Activated naive CD4-positive, alpha-beta T cell treated with anti-CD3 and anti-CD28 coated beads, Interleukin-2, amount 50 U/mL, for 24 hours (primary cell): ENCODE measurements at regions not wholly inside any gene's neighbourhood (a gene's known extent, or its start where the extent isn't known, plus 50 kb on each side); places are given as distances from the start of the nearest gene placed in this dataset.

Source experiments
- H3K27ac Mint-ChIP-seq: one replicate; pipeline ENCODE4 v1.8.0; 2021; ENCODE audit warnings: mild to moderate bottlenecking, mixed read lengths
- H3K27me3 Mint-ChIP-seq: one replicate; pipeline ENCODE4 v1.8.0; 2021; ENCODE audit warnings: mixed read lengths
- H3K36me3 Mint-ChIP-seq: one replicate; pipeline ENCODE4 v1.8.0; 2021; ENCODE audit warnings: mixed read lengths
- H3K4me1 Mint-ChIP-seq: one replicate; pipeline ENCODE4 v1.8.0; 2021; ENCODE audit warnings: mixed read lengths
- H3K4me3 Mint-ChIP-seq: one replicate; pipeline ENCODE4 v1.8.0; 2021; ENCODE audit warnings: mild to moderate bottlenecking, mixed read lengths
- H3K9me3 Mint-ChIP-seq: one replicate; pipeline ENCODE4 v1.8.0; 2021; ENCODE audit warnings: mixed read lengths

GRCh38 chr10:90342480-90342879 lies 515.4 kb downstream of the HTR7 start:
- peaks cover 10% of the 10 kb centered on the region for H3K9me3 Mint-ChIP-seq
- H3K27ac Mint-ChIP-seq = no peak overlapping the region
- H3K36me3 Mint-ChIP-seq = no peaks in the 10 kb centered on the region
- peaks cover 3% of the 10 kb centered on the region for H3K27me3 Mint-ChIP-seq
- no peak overlapping the region for H3K4me3 Mint-ChIP-seq
- no peaks in the 10 kb centered on the region for H3K4me1 Mint-ChIP-seq

GRCh38 chr10:90344226-90344625 lies 513.6 kb downstream of the HTR7 start:
- peaks cover 3% of the 10 kb centered on the region for H3K27me3 Mint-ChIP-seq
- H3K9me3 Mint-ChIP-seq = peaks cover 10% of the 10 kb centered on the region
- H3K36me3 Mint-ChIP-seq = no peaks in the 10 kb centered on the region
- no peak overlapping the region for H3K4me3 Mint-ChIP-seq
- no peaks in the 10 kb centered on the region for H3K4me1 Mint-ChIP-seq
- H3K27ac Mint-ChIP-seq = no peak overlapping the region

- Mint-ChIP-seq H3K4me3 (no peak overlapping the region), H3K27me3 (peaks cover 3% of the 10 kb centered on the region), H3K27ac (no peak overlapping the region), H3K4me1 (no peaks in the 10 kb centered on the region), H3K9me3 (peaks cover 10% of the 10 kb centered on the region), H3K36me3 (no peaks in the 10 kb centered on the region)
Observed at GRCh38 chr10:90347239-90347638, 510.6 kb downstream of the HTR7 start.

GRCh38 chr10:90350122-90350521 lies 507.7 kb downstream of the HTR7 start:
- Mint-ChIP-seq H3K27ac (no peak overlapping the region), H3K4me1 (no peaks in the 10 kb centered on the region), H3K9me3 (peaks cover 5% of the 10 kb centered on the region)

GRCh38 chr10:90352288-90352687 lies 505.6 kb downstream of the HTR7 start:
- Mint-ChIP-seq H3K4me3 (no peak overlapping the region), H3K27me3 (no peaks in the 10 kb centered on the region), H3K36me3 (no peaks in the 10 kb centered on the region), H3K9me3 (no peaks in the 10 kb centered on the region), H3K4me1 (no peaks in the 10 kb centered on the region), H3K27ac (no peak overlapping the region)

More at GRCh38 chr10:90350122-90350521, 507.7 kb downstream of the HTR7 start:
- H3K36me3 Mint-ChIP-seq = no peaks in the 10 kb centered on the region
- no peak overlapping the region for H3K4me3 Mint-ChIP-seq
- H3K27me3 Mint-ChIP-seq = peaks cover 3% of the 10 kb centered on the region

GRCh38 chr10:90354914-90355313 lies 502.9 kb downstream of the HTR7 start:
- Mint-ChIP-seq H3K9me3 (no peaks in the 10 kb centered on the region), H3K27ac (no peak overlapping the region), H3K4me3 (no peak overlapping the region), H3K27me3 (no peaks in the 10 kb centered on the region), H3K4me1 (no peaks in the 10 kb centered on the region), H3K36me3 (no peaks in the 10 kb centered on the region)

GRCh38 chr10:90363799-90364483 lies 493.9 kb downstream of the HTR7 start:
- Mint-ChIP-seq H3K36me3 (no peaks in the 10 kb centered on the region), H3K4me1 (no peaks in the 10 kb centered on the region), H3K27ac (no peak overlapping the region), H3K9me3 (no peaks in the 10 kb centered on the region), H3K4me3 (no peak overlapping the region), H3K27me3 (no peaks in the 10 kb centered on the region)

GRCh38 chr10:90372451-90372850 lies 485.4 kb downstream of the HTR7 start:
- H3K27ac Mint-ChIP-seq = no peak overlapping the region

GRCh38 chr10:90373911-90374310 lies 483.9 kb downstream of the HTR7 start:
- H3K36me3 Mint-ChIP-seq = no peaks in the 10 kb centered on the region
- H3K4me3 Mint-ChIP-seq = no peak overlapping the region
- no peaks in the 10 kb centered on the region for H3K9me3 Mint-ChIP-seq
- no peak overlapping the region for H3K27ac Mint-ChIP-seq
- H3K27me3 Mint-ChIP-seq = no peaks in the 10 kb centered on the region
- no peaks in the 10 kb centered on the region for H3K4me1 Mint-ChIP-seq

More at GRCh38 chr10:90372451-90372850, 485.4 kb downstream of the HTR7 start:
- H3K4me1 Mint-ChIP-seq = no peaks in the 10 kb centered on the region
- H3K9me3 Mint-ChIP-seq = no peaks in the 10 kb centered on the region
- H3K27me3 Mint-ChIP-seq = no peaks in the 10 kb centered on the region
- H3K4me3 Mint-ChIP-seq = no peak overlapping the region
- no peaks in the 10 kb centered on the region for H3K36me3 Mint-ChIP-seq

GRCh38 chr10:90378524-90379076 lies 479.2 kb downstream of the HTR7 start:
- H3K4me3 Mint-ChIP-seq = no peak overlapping the region
- H3K4me1 Mint-ChIP-seq = no peaks in the 10 kb centered on the region
- H3K27me3 Mint-ChIP-seq = no peaks in the 10 kb centered on the region
- H3K27ac Mint-ChIP-seq = no peak overlapping the region
- H3K9me3 Mint-ChIP-seq = no peaks in the 10 kb centered on the region
- H3K36me3 Mint-ChIP-seq = no peaks in the 10 kb centered on the region

GRCh38 chr10:90381468-90381867 lies 476.4 kb downstream of the HTR7 start:
- Mint-ChIP-seq H3K27ac (no peak overlapping the region), H3K27me3 (no peaks in the 10 kb centered on the region), H3K4me1 (no peaks in the 10 kb centered on the region), H3K9me3 (no peaks in the 10 kb centered on the region), H3K4me3 (no peak overlapping the region), H3K36me3 (no peaks in the 10 kb centered on the region)

GRCh38 chr10:90389876-90390275 lies 468.0 kb downstream of the HTR7 start:
- Mint-ChIP-seq H3K36me3 (no peaks in the 10 kb centered on the region), H3K9me3 (no peaks in the 10 kb centered on the region), H3K27ac (no peak overlapping the region), H3K27me3 (no peaks in the 10 kb centered on the region), H3K4me3 (no peak overlapping the region), H3K4me1 (no peaks in the 10 kb centered on the region)

GRCh38 chr10:90394311-90394710 lies 463.5 kb downstream of the HTR7 start:
- H3K4me1 Mint-ChIP-seq = no peaks in the 10 kb centered on the region
- H3K9me3 Mint-ChIP-seq = no peaks in the 10 kb centered on the region
- no peaks in the 10 kb centered on the region for H3K36me3 Mint-ChIP-seq
- H3K27me3 Mint-ChIP-seq = no peaks in the 10 kb centered on the region
- no peak overlapping the region for H3K4me3 Mint-ChIP-seq
- no peak overlapping the region for H3K27ac Mint-ChIP-seq

- Mint-ChIP-seq H3K4me1 (no peaks in the 10 kb centered on the region), H3K27ac (no peak overlapping the region), H3K27me3 (no peaks in the 10 kb centered on the region), H3K36me3 (no peaks in the 10 kb centered on the region), H3K9me3 (no peaks in the 10 kb centered on the region), H3K4me3 (no peak overlapping the region)
Observed at GRCh38 chr10:90396721-90397120, 461.1 kb downstream of the HTR7 start.

GRCh38 chr10:90398566-90398965 lies 459.3 kb downstream of the HTR7 start:
- no peaks in the 10 kb centered on the region for H3K36me3 Mint-ChIP-seq
- H3K4me3 Mint-ChIP-seq = no peak overlapping the region
- H3K4me1 Mint-ChIP-seq = no peaks in the 10 kb centered on the region
- H3K9me3 Mint-ChIP-seq = no peaks in the 10 kb centered on the region
- H3K27ac Mint-ChIP-seq = no peak overlapping the region
- H3K27me3 Mint-ChIP-seq = no peaks in the 10 kb centered on the region

- Mint-ChIP-seq H3K9me3 (no peaks in the 10 kb centered on the region), H3K27ac (no peak overlapping the region), H3K36me3 (no peaks in the 10 kb centered on the region), H3K27me3 (no peaks in the 10 kb centered on the region), H3K4me1 (no peaks in the 10 kb centered on the region), H3K4me3 (no peak overlapping the region)
Observed at GRCh38 chr10:90399782-90400181, 458.1 kb downstream of the HTR7 start.
